Gastrocnemius medialis (tissue), 4 donors: ENCODE measurements at regions not wholly inside any gene's neighbourhood (a gene's known extent, or its start where the extent isn't known, plus 50 kb on each side); places are given as distances from the start of the nearest gene placed in this dataset.

Experiments
- ATAC-seq, 2 donors: fragments of 150-250 bp; one replicate each; pipeline ENCODE4 v1.9.1; 2016
- DNase-seq, 2 donors: peaks; one replicate each; pipeline ENCODE4 v3.0.0-alpha.2; 2019
- H3K27ac ChIP-seq, 4 donors: fragments of 200-600 bp; sonication (generic); 1 replicate in 1 of 4; 2 replicates in 3 of 4; pipeline ENCODE4 v1.5.1; 2016 to 2018; ENCODE audit warnings: mild to moderate bottlenecking in 2 of 4, moderate library complexity in 1 of 4
- H3K27me3 ChIP-seq, 3 donors: fragments of 200-600 bp; sonication (generic) in 2 of 3; 1 replicate in 1 of 3; 2 replicates in 2 of 3; pipeline versions ENCODE4 v1.5.1 to v1.6.0; 2016 to 2019; ENCODE audit warnings: mild to moderate bottlenecking in 1 of 3, moderate library complexity in 1 of 3
- H3K36me3 ChIP-seq, 2 donors: fragments of 200-600 bp; sonication (generic) in 1 of 2; one replicate each; pipeline ENCODE4 v1.5.1; 2017 to 2018
- H3K4me1 ChIP-seq, 2 donors: fragments of 200-600 bp; sonication (generic) in 1 of 2; one replicate each; pipeline ENCODE4 v1.5.1; 2016 to 2017; ENCODE audit warnings: mild to moderate bottlenecking in 2 of 2
- H3K4me3 ChIP-seq, 4 donors: fragments of 200-600 bp; sonication (generic) in 3 of 4; 1 replicate in 1 of 4; 2 replicates in 3 of 4; pipeline ENCODE4 v1.5.1; 2016 to 2019; ENCODE audit warnings: mild to moderate bottlenecking in 2 of 4
- H3K9me3 ChIP-seq, 3 donors: fragments of 200-600 bp; sonication (generic) in 2 of 3; 1 replicate in 1 of 3; 2 replicates in 2 of 3; pipeline ENCODE4 v1.5.1; 2016 to 2019
- POLR2A ChIP-seq, 2 donors: fragments of 450-650 bp; IDR thresholded peaks; one replicate each; pipeline ENCODE4 v1.6.1; 2017; ENCODE audit warnings: antibody characterized with exemption in 2 of 2, mild to moderate bottlenecking in 2 of 2, moderate library complexity in 2 of 2
- in situ Hi-C, 4 donors: fragments of 200-750 bp; cut with MboI; loops; one replicate each; pipeline versions ENCODE4 v1.15.0 to v1.8.0; 2017; ENCODE audit warnings: low sequenced_read_pairs in 4 of 4
- intact Hi-C: fragments of 100-400 bp; cut with DNase I; formaldehyde crosslinking; loops from one replicate; pipeline ENCODE4 v1.15.1; 2023; ENCODE audit warnings: low total_unique reads
- TF ChIP-seq, protein P1 (sequence below), 5 experiments: fragments of 450-650 bp in 3 of 5; fragments of 200-600 bp in 2 of 5; sonication (generic) in 2 of 5; IDR thresholded peaks in 4 of 5; conservative IDR thresholded peaks in 1 of 5; 1 replicate in 4 of 5; 2 replicates in 1 of 5; pipeline ENCODE4 v1.5.1; 2016 to 2019; ENCODE audit warnings: antibody characterized with exemption in 5 of 5, mild to moderate bottlenecking in 3 of 5, moderate library complexity in 3 of 5

DNA sequence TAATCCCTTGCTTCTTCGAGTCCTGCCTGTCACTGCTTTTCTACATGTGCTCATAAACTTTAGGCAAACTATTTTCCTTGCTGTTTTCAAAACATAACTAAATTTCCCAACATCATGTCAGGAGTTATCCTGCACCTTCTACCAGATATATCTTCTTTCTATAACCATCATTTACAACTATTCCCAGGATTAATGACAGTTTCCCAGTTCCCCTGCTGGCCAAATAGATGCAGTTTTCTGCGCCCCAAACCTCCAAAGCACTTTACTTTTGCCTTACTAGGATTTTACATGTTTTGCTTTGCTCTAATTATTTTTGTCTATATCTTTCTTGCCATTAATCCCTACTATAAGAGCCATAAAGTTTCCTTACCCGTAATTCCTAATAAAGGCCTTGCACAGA lies 122.5 kb downstream of the GLUL start:
- no peak overlapping the region for H3K27ac ChIP-seq
- in situ Hi-C loops: no loop called here
- ATAC-seq (no peak), DNase-seq (no peak)
- no peaks in the 10 kb centered on the region for H3K9me3 ChIP-seq
- no peaks in the 10 kb centered on the region for H3K27me3 ChIP-seq
- intact Hi-C loops: no loop called here
- TF ChIP-seq POLR2A (IDR thresholded peaks at IDR 0.05): no peak
- TF ChIP-seq, protein P1, sequence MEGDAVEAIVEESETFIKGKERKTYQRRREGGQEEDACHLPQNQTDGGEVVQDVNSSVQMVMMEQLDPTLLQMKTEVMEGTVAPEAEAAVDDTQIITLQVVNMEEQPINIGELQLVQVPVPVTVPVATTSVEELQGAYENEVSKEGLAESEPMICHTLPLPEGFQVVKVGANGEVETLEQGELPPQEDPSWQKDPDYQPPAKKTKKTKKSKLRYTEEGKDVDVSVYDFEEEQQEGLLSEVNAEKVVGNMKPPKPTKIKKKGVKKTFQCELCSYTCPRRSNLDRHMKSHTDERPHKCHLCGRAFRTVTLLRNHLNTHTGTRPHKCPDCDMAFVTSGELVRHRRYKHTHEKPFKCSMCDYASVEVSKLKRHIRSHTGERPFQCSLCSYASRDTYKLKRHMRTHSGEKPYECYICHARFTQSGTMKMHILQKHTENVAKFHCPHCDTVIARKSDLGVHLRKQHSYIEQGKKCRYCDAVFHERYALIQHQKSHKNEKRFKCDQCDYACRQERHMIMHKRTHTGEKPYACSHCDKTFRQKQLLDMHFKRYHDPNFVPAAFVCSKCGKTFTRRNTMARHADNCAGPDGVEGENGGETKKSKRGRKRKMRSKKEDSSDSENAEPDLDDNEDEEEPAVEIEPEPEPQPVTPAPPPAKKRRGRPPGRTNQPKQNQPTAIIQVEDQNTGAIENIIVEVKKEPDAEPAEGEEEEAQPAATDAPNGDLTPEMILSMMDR (IDR thresholded peaks at IDR 0.05 in 4 of 5, conservative IDR thresholded peaks at IDR 0.05 in 1 of 5): no peak
- peaks cover 0 to 8% of the 10 kb centered on the region in 2 donors for H3K4me1 ChIP-seq
- no peak overlapping the region for H3K4me3 ChIP-seq
- no peaks in the 10 kb centered on the region for H3K36me3 ChIP-seq

GRCh38 chr1:182268669-182269068 lies 122.9 kb downstream of the GLUL start:
- intact Hi-C loops (no loop called here), in situ Hi-C loops (no loop called here)
- Histone ChIP-seq H3K4me3 (no peak overlapping the region), H3K4me1 (peaks cover 0 to 9% of the 10 kb centered on the region in 2 donors), H3K27me3 (no peaks in the 10 kb centered on the region), H3K9me3 (no peaks in the 10 kb centered on the region), H3K27ac (no peak overlapping the region), H3K36me3 (no peaks in the 10 kb centered on the region)
- no peak for DNase-seq
- TF ChIP-seq POLR2A (IDR thresholded peaks at IDR 0.05): no peak
- TF ChIP-seq, protein P1 (IDR thresholded peaks at IDR 0.05 in 4 of 5, conservative IDR thresholded peaks at IDR 0.05 in 1 of 5): no peak
- ATAC-seq: no peak

GRCh38 chr1:182264185-182264584 lies 127.4 kb downstream of the GLUL start:
- peak in 1 of 2 donors; percentile 21 for ATAC-seq
- peaks cover 0 to 9% of the 10 kb centered on the region in 2 donors for H3K4me1 ChIP-seq
- intact Hi-C loops: no loop called here

GRCh38 chr1:182263706-182264105 lies 127.9 kb downstream of the GLUL start:
- Histone ChIP-seq H3K4me3 (no peak overlapping the region), H3K27me3 (no peaks in the 10 kb centered on the region), H3K36me3 (no peaks in the 10 kb centered on the region), H3K9me3 (no peaks in the 10 kb centered on the region), H3K27ac (peak overlapping the region in 1 of 4 donors; percentile 57), H3K4me1 (peaks cover 0 to 9% of the 10 kb centered on the region in 2 donors)
- no peak for DNase-seq
- intact Hi-C loops: no loop called here
- TF ChIP-seq POLR2A (IDR thresholded peaks at IDR 0.05): no peak
- TF ChIP-seq, protein P1 (IDR thresholded peaks at IDR 0.05 in 4 of 5, conservative IDR thresholded peaks at IDR 0.05 in 1 of 5): no peak
- no peak for ATAC-seq
- in situ Hi-C loops: no loop called here

More at GRCh38 chr1:182264185-182264584, 127.4 kb downstream of the GLUL start:
- Histone ChIP-seq H3K27me3 (no peaks in the 10 kb centered on the region), H3K36me3 (no peaks in the 10 kb centered on the region), H3K4me3 (no peak overlapping the region), H3K9me3 (no peaks in the 10 kb centered on the region), H3K27ac (peak overlapping the region in 1 of 4 donors; percentile 57)
- in situ Hi-C loops: no loop called here
- no peak for DNase-seq
- TF ChIP-seq, protein P1 (IDR thresholded peaks at IDR 0.05 in 4 of 5, conservative IDR thresholded peaks at IDR 0.05 in 1 of 5): no peak
- TF ChIP-seq POLR2A (IDR thresholded peaks at IDR 0.05): peak in 1 of 2 donors; percentile 15

DNA sequence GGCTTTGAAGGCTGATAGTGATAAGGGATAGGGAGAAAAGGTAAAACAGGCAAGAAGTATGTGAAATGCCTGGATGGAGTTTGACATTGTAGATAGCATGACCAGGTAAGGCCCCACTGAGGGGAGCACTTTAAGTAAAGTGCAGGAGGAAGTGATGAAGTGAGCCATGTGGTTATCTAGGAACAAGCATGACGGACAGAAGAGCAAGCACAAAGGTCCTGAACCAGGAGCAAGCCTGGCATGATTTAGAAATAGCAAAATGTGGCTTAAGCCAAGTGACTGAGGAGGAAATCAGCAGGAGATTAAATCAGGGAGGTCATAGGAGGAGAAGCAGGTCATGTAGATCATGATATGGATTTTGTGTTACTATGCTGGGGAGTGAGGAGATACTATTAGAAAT lies 129.2 kb downstream of the GLUL start:
- Histone ChIP-seq H3K36me3 (no peaks in the 10 kb centered on the region), H3K27me3 (no peaks in the 10 kb centered on the region), H3K4me1 (peaks cover 0 to 9% of the 10 kb centered on the region in 2 donors), H3K27ac (no peak overlapping the region), H3K9me3 (no peaks in the 10 kb centered on the region), H3K4me3 (no peak overlapping the region)
- TF ChIP-seq, protein P1 (IDR thresholded peaks at IDR 0.05 in 4 of 5, conservative IDR thresholded peaks at IDR 0.05 in 1 of 5): no peak
- TF ChIP-seq POLR2A (IDR thresholded peaks at IDR 0.05): no peak
- ATAC-seq (no peak), DNase-seq (no peak)
- intact Hi-C loops (no loop called here), in situ Hi-C loops (no loop called here)
